ENCODE measurements at regions not wholly inside any gene's neighbourhood (a gene's known extent, or its start where the extent isn't known, plus 50 kb on each side); places are given as distances from the start of the nearest gene placed in this dataset.

GRCh38 chr14:66105815-66106214 is 380.4 kb upstream of the CCDC196 start:
- TF ChIP-seq CTCF (IDR thresholded peaks at IDR 0.05) (no peak), EZH2 (IDR thresholded peaks at IDR 0.05) (no peak)

Measured in neural progenitor cell (in vitro differentiated cells).